ENCODE measurements at regions not wholly inside any gene's neighbourhood (a gene's known extent, or its start where the extent isn't known, plus 50 kb on each side); places are given as distances from the start of the nearest gene placed in this dataset.

DNA sequence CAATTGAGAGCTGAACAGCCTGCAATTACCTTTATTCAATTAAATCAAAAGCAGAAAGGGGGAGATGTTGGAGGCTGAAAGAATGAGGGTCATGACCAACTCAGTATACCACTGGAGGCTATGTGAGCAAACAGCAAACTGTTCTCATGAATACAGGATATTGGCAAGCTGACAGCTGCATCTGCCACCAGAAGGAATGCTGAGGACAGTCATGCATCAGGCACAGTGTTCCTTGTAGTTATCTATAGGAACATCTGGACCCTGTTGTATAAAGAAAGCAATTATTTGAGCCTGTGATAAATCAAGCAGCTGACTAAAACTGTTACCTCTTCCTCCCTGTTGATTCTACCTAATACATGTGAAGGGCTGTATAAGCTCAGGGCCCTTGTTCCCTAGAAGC is 2064.6 kb downstream of the TP53TG3F start:
- H3K4me3 Mint-ChIP-seq, result no peak overlapping the region
- no peak for ATAC-seq
- no peak overlapping the region for H3K27ac Mint-ChIP-seq
- H3K36me3 Mint-ChIP-seq, result peaks cover 56% of the 10 kb centered on the region
- CTCF ChIA-PET, result no interaction called here
- no peaks in the 10 kb centered on the region for H3K4me1 Mint-ChIP-seq
- POLR2A ChIA-PET, result no interaction called here
- peaks cover 85% of the 10 kb centered on the region for H3K9me3 Mint-ChIP-seq
- TF ChIP-seq, protein P1, sequence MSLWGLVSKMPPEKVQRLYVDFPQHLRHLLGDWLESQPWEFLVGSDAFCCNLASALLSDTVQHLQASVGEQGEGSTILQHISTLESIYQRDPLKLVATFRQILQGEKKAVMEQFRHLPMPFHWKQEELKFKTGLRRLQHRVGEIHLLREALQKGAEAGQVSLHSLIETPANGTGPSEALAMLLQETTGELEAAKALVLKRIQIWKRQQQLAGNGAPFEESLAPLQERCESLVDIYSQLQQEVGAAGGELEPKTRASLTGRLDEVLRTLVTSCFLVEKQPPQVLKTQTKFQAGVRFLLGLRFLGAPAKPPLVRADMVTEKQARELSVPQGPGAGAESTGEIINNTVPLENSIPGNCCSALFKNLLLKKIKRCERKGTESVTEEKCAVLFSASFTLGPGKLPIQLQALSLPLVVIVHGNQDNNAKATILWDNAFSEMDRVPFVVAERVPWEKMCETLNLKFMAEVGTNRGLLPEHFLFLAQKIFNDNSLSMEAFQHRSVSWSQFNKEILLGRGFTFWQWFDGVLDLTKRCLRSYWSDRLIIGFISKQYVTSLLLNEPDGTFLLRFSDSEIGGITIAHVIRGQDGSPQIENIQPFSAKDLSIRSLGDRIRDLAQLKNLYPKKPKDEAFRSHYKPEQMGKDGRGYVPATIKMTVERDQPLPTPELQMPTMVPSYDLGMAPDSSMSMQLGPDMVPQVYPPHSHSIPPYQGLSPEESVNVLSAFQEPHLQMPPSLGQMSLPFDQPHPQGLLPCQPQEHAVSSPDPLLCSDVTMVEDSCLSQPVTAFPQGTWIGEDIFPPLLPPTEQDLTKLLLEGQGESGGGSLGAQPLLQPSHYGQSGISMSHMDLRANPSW (CRISPR knock-in tag; conservative IDR thresholded peaks at IDR 0.05; ENCODE audit: low read depth), result no peak
- TF ChIP-seq ZBTB21 (CRISPR knock-in tag; IDR thresholded peaks at IDR 0.05; ENCODE audit: borderline replicate concordance) (no peak), FOXP1 (CRISPR knock-in tag; IDR thresholded peaks at IDR 0.05; ENCODE audit: borderline replicate concordance) (no peak), CBFB (CRISPR knock-in tag; IDR thresholded peaks at IDR 0.05; ENCODE audit: low read depth) (no peak), ATF1 (CRISPR knock-in tag; IDR thresholded peaks at IDR 0.05) (no peak), ZNF138 (CRISPR knock-in tag; conservative IDR thresholded peaks at IDR 0.05) (no peak), ZNF232 (CRISPR knock-in tag; IDR thresholded peaks at IDR 0.05) (no peak), ELF4 (CRISPR knock-in tag; IDR thresholded peaks at IDR 0.05; ENCODE audit: low read depth) (no peak), EMX1 (CRISPR knock-in tag; IDR thresholded peaks at IDR 0.05) (no peak), MXD4 (CRISPR knock-in tag; IDR thresholded peaks at IDR 0.05; ENCODE audit: borderline replicate concordance) (no peak), TCF7 (CRISPR knock-in tag; IDR thresholded peaks at IDR 0.05; ENCODE audit: low read depth) (no peak)
- TF ChIP-seq, protein P2, sequence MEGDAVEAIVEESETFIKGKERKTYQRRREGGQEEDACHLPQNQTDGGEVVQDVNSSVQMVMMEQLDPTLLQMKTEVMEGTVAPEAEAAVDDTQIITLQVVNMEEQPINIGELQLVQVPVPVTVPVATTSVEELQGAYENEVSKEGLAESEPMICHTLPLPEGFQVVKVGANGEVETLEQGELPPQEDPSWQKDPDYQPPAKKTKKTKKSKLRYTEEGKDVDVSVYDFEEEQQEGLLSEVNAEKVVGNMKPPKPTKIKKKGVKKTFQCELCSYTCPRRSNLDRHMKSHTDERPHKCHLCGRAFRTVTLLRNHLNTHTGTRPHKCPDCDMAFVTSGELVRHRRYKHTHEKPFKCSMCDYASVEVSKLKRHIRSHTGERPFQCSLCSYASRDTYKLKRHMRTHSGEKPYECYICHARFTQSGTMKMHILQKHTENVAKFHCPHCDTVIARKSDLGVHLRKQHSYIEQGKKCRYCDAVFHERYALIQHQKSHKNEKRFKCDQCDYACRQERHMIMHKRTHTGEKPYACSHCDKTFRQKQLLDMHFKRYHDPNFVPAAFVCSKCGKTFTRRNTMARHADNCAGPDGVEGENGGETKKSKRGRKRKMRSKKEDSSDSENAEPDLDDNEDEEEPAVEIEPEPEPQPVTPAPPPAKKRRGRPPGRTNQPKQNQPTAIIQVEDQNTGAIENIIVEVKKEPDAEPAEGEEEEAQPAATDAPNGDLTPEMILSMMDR (IDR thresholded peaks at IDR 0.05), result no peak
- TF ChIP-seq, protein P3, sequence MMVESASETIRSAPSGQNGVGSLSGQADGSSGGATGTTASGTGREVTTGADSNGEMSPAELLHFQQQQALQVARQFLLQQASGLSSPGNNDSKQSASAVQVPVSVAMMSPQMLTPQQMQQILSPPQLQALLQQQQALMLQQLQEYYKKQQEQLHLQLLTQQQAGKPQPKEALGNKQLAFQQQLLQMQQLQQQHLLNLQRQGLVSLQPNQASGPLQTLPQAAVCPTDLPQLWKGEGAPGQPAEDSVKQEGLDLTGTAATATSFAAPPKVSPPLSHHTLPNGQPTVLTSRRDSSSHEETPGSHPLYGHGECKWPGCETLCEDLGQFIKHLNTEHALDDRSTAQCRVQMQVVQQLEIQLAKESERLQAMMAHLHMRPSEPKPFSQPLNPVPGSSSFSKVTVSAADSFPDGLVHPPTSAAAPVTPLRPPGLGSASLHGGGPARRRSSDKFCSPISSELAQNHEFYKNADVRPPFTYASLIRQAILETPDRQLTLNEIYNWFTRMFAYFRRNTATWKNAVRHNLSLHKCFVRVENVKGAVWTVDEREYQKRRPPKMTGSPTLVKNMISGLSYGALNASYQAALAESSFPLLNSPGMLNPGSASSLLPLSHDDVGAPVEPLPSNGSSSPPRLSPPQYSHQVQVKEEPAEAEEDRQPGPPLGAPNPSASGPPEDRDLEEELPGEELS (CRISPR knock-in tag; IDR thresholded peaks at IDR 0.05), result no peak
- TF ChIP-seq, protein P4, sequence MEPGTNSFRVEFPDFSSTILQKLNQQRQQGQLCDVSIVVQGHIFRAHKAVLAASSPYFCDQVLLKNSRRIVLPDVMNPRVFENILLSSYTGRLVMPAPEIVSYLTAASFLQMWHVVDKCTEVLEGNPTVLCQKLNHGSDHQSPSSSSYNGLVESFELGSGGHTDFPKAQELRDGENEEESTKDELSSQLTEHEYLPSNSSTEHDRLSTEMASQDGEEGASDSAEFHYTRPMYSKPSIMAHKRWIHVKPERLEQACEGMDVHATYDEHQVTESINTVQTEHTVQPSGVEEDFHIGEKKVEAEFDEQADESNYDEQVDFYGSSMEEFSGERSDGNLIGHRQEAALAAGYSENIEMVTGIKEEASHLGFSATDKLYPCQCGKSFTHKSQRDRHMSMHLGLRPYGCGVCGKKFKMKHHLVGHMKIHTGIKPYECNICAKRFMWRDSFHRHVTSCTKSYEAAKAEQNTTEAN (CRISPR knock-in tag; IDR thresholded peaks at IDR 0.05), result no peak
- no peak for DNase-seq (ENCODE audit: low spot score)
- H3K27me3 Mint-ChIP-seq (ENCODE audit: low read depth), result peaks cover 17% of the 10 kb centered on the region

DNA sequence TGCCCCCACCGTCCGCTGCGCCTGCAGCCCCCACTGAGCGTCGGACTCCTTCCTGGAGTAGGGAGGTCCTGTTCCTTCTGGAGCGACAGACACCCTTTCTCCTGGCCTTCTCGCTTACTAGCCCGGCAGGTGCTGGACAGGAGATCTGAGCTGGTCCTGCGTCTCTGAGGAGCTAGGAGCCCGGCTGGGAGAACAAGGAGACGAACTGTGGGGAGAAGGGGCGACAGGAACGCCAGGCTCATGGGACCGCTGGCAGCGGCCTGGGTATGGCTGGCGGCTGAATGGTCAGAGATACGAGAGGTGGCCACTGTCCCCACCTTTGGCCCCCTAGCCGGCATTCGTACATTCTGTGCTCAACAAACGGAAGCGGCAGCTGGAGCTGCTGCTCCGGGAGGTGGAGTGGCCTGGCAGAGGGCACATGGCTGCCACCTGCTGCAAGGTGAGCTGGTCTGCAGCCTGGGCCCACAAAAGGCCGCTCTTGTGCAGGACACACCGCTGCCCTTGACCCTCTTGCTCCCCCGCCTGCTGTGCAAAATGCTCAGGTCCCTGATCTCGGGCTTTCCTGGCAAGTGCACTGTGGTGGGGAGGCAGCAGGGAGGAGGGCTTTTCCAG is 2066.7 kb downstream of the TP53TG3F start:
- Mint-ChIP-seq H3K36me3 (peaks cover 66% of the 10 kb centered on the region), H3K4me3 (no peak overlapping the region), H3K4me1 (no peaks in the 10 kb centered on the region), H3K27me3 (ENCODE audit: low read depth) (peaks cover 21% of the 10 kb centered on the region), H3K9me3 (peaks cover 85% of the 10 kb centered on the region), H3K27ac (no peak overlapping the region)
- no peak for DNase-seq (ENCODE audit: low spot score)
- ChIA-PET POLR2A (no interaction called here), CTCF (no interaction called here)
- no peak for ATAC-seq
- no peak for TF ChIP-seq OVOL2 (CRISPR knock-in tag; IDR thresholded peaks at IDR 0.05; ENCODE audit: borderline replicate concordance)

DNA sequence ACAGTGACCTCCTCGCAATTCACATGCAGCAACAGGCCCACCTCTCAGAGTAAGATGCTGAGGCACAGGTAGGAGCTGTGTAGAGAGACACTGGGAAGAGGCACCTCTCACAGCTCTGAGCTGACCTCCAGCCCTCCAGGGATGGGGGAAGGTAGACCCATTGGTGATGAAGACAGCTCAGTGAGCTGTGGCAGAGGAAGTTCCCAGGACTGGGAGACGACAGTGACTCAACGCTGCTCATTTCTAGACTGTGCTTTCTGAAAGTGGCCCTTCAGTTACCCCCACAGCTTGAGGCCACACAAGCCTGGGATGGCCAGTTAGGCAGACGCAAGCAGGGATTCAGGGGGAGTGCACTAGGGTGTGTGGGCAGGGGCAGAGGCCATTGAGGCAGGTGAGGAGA is 2073.2 kb downstream of the TP53TG3F start:
- H3K4me3 Mint-ChIP-seq, result no peak overlapping the region
- H3K36me3 Mint-ChIP-seq, result peaks cover 48% of the 10 kb centered on the region
- CTCF ChIA-PET, result no interaction called here
- H3K27ac Mint-ChIP-seq, result no peak overlapping the region
- H3K27me3 Mint-ChIP-seq (ENCODE audit: low read depth), result peaks cover 15% of the 10 kb centered on the region
- POLR2A ChIA-PET, result no interaction called here
- no peak for ATAC-seq
- peaks cover 48% of the 10 kb centered on the region for H3K9me3 Mint-ChIP-seq
- no peaks in the 10 kb centered on the region for H3K4me1 Mint-ChIP-seq
- no peak for DNase-seq (ENCODE audit: low spot score)
- no peak for TF ChIP-seq NFE2L1 (CRISPR knock-in tag; IDR thresholded peaks at IDR 0.05)
- TF ChIP-seq, protein P2 (IDR thresholded peaks at IDR 0.05), result no peak
- TF ChIP-seq, protein P5, sequence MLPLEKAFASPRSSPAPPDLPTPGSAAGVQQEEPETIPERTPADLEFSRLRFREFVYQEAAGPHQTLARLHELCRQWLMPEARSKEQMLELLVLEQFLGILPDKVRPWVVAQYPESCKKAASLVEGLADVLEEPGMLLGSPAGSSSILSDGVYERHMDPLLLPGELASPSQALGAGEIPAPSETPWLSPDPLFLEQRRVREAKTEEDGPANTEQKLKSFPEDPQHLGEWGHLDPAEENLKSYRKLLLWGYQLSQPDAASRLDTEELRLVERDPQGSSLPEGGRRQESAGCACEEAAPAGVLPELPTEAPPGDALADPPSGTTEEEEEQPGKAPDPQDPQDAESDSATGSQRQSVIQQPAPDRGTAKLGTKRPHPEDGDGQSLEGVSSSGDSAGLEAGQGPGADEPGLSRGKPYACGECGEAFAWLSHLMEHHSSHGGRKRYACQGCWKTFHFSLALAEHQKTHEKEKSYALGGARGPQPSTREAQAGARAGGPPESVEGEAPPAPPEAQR (CRISPR knock-in tag; IDR thresholded peaks at IDR 0.05), result no peak
- TF ChIP-seq ZNF263 (CRISPR knock-in tag; IDR thresholded peaks at IDR 0.05; ENCODE audit: low read depth), result no peak
- TF ChIP-seq ZNF232 (CRISPR knock-in tag; IDR thresholded peaks at IDR 0.05), result no peak

All from WTC11 (cell line).